ENCODE measurements at regions not wholly inside any gene's neighbourhood (a gene's known extent, or its start where the extent isn't known, plus 50 kb on each side); places are given as distances from the start of the nearest gene placed in this dataset.
"Not testable (repeated sequence)": the region's sequence is repeated elsewhere in the genome, so short reads cannot be mapped to it uniquely, and the experiment has no call there.

GRCh38 chr5:105054406-105054805 lies 1491.8 kb upstream of the NUDT12 start:
- no peak for DNase-seq (ENCODE audit: low read depth in 2 of 2)

GRCh38 chr5:105042623-105043022 lies 1480.0 kb upstream of the NUDT12 start:
- DNase-seq (ENCODE audit: low read depth in 2 of 2) = no peak

GRCh38 chr5:105036814-105037213 lies 1474.2 kb upstream of the NUDT12 start:
- not testable (repeated sequence) for DNase-seq (ENCODE audit: low read depth in 2 of 2)

GRCh38 chr5:105034401-105034763 lies 1471.8 kb upstream of the NUDT12 start:
- no peak for DNase-seq (ENCODE audit: low read depth in 2 of 2)

GRCh38 chr5:105033637-105034400 lies 1471.2 kb upstream of the NUDT12 start:
- no peak for DNase-seq (ENCODE audit: low read depth in 2 of 2)

GRCh38 chr5:105032917-105033316 lies 1470.3 kb upstream of the NUDT12 start:
- DNase-seq (ENCODE audit: low read depth in 2 of 2) = no peak

- DNase-seq (ENCODE audit: low read depth in 2 of 2) = no peak
These were observed 1467.6 kb upstream of the NUDT12 start for GRCh38 chr5:105030153-105030552.

GRCh38 chr5:105015098-105015497 lies 1452.5 kb upstream of the NUDT12 start:
- no peak for DNase-seq (ENCODE audit: low read depth in 2 of 2)

- no peak for DNase-seq (ENCODE audit: low read depth in 2 of 2)
These were observed 1436.0 kb upstream of the NUDT12 start for GRCh38 chr5:104998572-104998971.

GRCh38 chr5:104998169-104998568 lies 1435.6 kb upstream of the NUDT12 start:
- DNase-seq (ENCODE audit: low read depth in 2 of 2) = no peak

- DNase-seq (ENCODE audit: low read depth in 2 of 2) = no peak
These were observed 1424.5 kb upstream of the NUDT12 start for GRCh38 chr5:104987074-104987473.

- DNase-seq (ENCODE audit: low read depth in 2 of 2) = no peak
These were observed 1414.9 kb upstream of the NUDT12 start for GRCh38 chr5:104977529-104977928.

GRCh38 chr5:104967806-104968410 lies 1405.3 kb upstream of the NUDT12 start:
- no peak for DNase-seq (ENCODE audit: low read depth in 2 of 2)

GRCh38 chr5:104965006-104965405 lies 1402.4 kb upstream of the NUDT12 start:
- DNase-seq (ENCODE audit: low read depth in 2 of 2) = no peak

- DNase-seq (ENCODE audit: low read depth in 2 of 2) = no peak
These were observed 1392.9 kb upstream of the NUDT12 start for GRCh38 chr5:104955479-104955878.

GRCh38 chr5:104952876-104953275 lies 1390.3 kb upstream of the NUDT12 start:
- DNase-seq (ENCODE audit: low read depth in 2 of 2) = no peak

GRCh38 chr5:104951829-104952228 lies 1389.2 kb upstream of the NUDT12 start:
- DNase-seq (ENCODE audit: low read depth in 2 of 2) = no peak

GRCh38 chr5:104947076-104947475 lies 1384.5 kb upstream of the NUDT12 start:
- no peak for DNase-seq (ENCODE audit: low read depth in 2 of 2)

GRCh38 chr5:104942735-104943134 lies 1380.1 kb upstream of the NUDT12 start:
- DNase-seq (ENCODE audit: low read depth in 2 of 2) = no peak

- DNase-seq (ENCODE audit: low read depth in 2 of 2) = no peak
These were observed 1378.5 kb upstream of the NUDT12 start for GRCh38 chr5:104941030-104941645.

- no peak for DNase-seq (ENCODE audit: low read depth in 2 of 2)
These were observed 1375.0 kb upstream of the NUDT12 start for GRCh38 chr5:104937598-104937997.

- no peak for DNase-seq (ENCODE audit: low read depth in 2 of 2)
These were observed 1369.8 kb upstream of the NUDT12 start for GRCh38 chr5:104932431-104932830.

- DNase-seq (ENCODE audit: low read depth in 2 of 2) = no peak
These were observed 1366.4 kb upstream of the NUDT12 start for GRCh38 chr5:104928906-104929520.
